Tibial nerve (tissue), 4 donors: ENCODE measurements at regions not wholly inside any gene's neighbourhood (a gene's known extent, or its start where the extent isn't known, plus 50 kb on each side); places are given as distances from the start of the nearest gene placed in this dataset.
"Not testable (repeated sequence)": the region's sequence is repeated elsewhere in the genome, so short reads cannot be mapped to it uniquely, and the experiment has no call there.

ENCODE experiments used
- DNase-seq, 2 donors: peaks; one replicate each; pipeline ENCODE4 v3.0.0-alpha.2; 2019; ENCODE audit warnings: low spot score in 2 of 2
- H3K27ac ChIP-seq, 4 donors: fragments of 200-600 bp; sonication (generic) in 3 of 4; one replicate each; pipeline ENCODE4 v1.5.1; 2017 to 2019; ENCODE audit warnings: mild to moderate bottlenecking in 1 of 4
- H3K27me3 ChIP-seq, 2 donors: fragments of 200-600 bp; sonication (generic) in 1 of 2; one replicate each; pipeline versions ENCODE4 v1.5.1 to v1.6.0; 2017 to 2019
- H3K36me3 ChIP-seq, 3 donors: fragments of 200-600 bp; sonication (generic); one replicate each; pipeline ENCODE4 v1.5.1; 2018 to 2019
- H3K4me1 ChIP-seq, 4 donors: fragments of 200-600 bp; sonication (generic) in 3 of 4; one replicate each; pipeline ENCODE4 v1.5.1; 2017 to 2019
- H3K4me3 ChIP-seq, 4 donors: fragments of 200-600 bp; sonication (generic) in 3 of 4; one replicate each; pipeline ENCODE4 v1.5.1; 2017 to 2019; ENCODE audit warnings: mild to moderate bottlenecking in 1 of 4, moderate library complexity in 1 of 4
- H3K9me3 ChIP-seq, 4 donors: fragments of 200-600 bp; sonication (generic) in 3 of 4; one replicate each; pipeline ENCODE4 v1.5.1; 2017 to 2019
- CTCF ChIP-seq, 5 experiments: fragments of 200-600 bp in 3 of 5; fragments of 450-650 bp in 2 of 5; sonication (generic) in 3 of 5; IDR thresholded peaks; one replicate each; pipeline ENCODE4 v1.5.1; 2016 to 2019; ENCODE audit warnings: antibody characterized with exemption in 5 of 5, mild to moderate bottlenecking in 3 of 5, moderate library complexity in 2 of 5
- EP300 ChIP-seq, 2 donors: sonication (generic); formaldehyde crosslinking; IDR thresholded peaks; one replicate each; pipeline ENCODE4 v1.6.1; 2017; ENCODE audit warnings: antibody characterized with exemption in 2 of 2, mild to moderate bottlenecking in 1 of 2
- POLR2A ChIP-seq, 2 donors: fragments of 450-650 bp; IDR thresholded peaks; one replicate each; pipeline ENCODE4 v1.6.1; 2017; ENCODE audit warnings: antibody characterized with exemption in 2 of 2, mild to moderate bottlenecking in 2 of 2, moderate library complexity in 2 of 2
- WGBS, 2 donors: methylation state at CpG; one replicate each; pipeline ENCODE4 v1.1.5; 2018; 5-methylcytosine and 5-hydroxymethylcytosine counted together

GRCh38 chr1:191517826-191518225, 640.4 kb upstream of the RGS18 start:
- Histone ChIP-seq H3K27me3 (no peaks in the 10 kb centered on the region), H3K27ac (no peak overlapping the region), H3K36me3 (no peaks in the 10 kb centered on the region), H3K4me3 (no peak overlapping the region), H3K9me3 (peaks cover 0 to 10% (median 2%) of the 10 kb centered on the region in 4 donors), H3K4me1 (no peaks in the 10 kb centered on the region)
- TF ChIP-seq POLR2A (IDR thresholded peaks at IDR 0.05), result no peak
- TF ChIP-seq CTCF (IDR thresholded peaks at IDR 0.05), result no peak
- DNase-seq, result no peak

GRCh38 chr1:191519519-191519918, 638.7 kb upstream of the RGS18 start:
- no peaks in the 10 kb centered on the region for H3K27me3 ChIP-seq
- no peak overlapping the region for H3K4me3 ChIP-seq
- H3K36me3 ChIP-seq, result no peaks in the 10 kb centered on the region
- no peak for DNase-seq
- H3K4me1 ChIP-seq, result no peaks in the 10 kb centered on the region
- H3K9me3 ChIP-seq, result no peaks in the 10 kb centered on the region
- no peak for TF ChIP-seq CTCF (IDR thresholded peaks at IDR 0.05)
- TF ChIP-seq EP300 (IDR thresholded peaks at IDR 0.05), result no peak
- TF ChIP-seq POLR2A (IDR thresholded peaks at IDR 0.05), result no peak
- H3K27ac ChIP-seq, result no peak overlapping the region

GRCh38 chr1:191520345-191520744, 637.9 kb upstream of the RGS18 start:
- no peak for DNase-seq
- no peaks in the 10 kb centered on the region for H3K36me3 ChIP-seq
- WGBS, 2 donors, result 87 to 92% methylated on average over 3 of the region's 3 CpGs
- no peaks in the 10 kb centered on the region for H3K9me3 ChIP-seq
- no peaks in the 10 kb centered on the region for H3K27me3 ChIP-seq
- TF ChIP-seq CTCF (IDR thresholded peaks at IDR 0.05) (no peak), EP300 (IDR thresholded peaks at IDR 0.05) (no peak), POLR2A (IDR thresholded peaks at IDR 0.05) (no peak)
- H3K4me1 ChIP-seq, result no peaks in the 10 kb centered on the region
- no peak overlapping the region for H3K4me3 ChIP-seq
- no peak overlapping the region for H3K27ac ChIP-seq

GRCh38 chr1:191525944-191526343, 632.3 kb upstream of the RGS18 start:
- not testable (repeated sequence) for H3K9me3 ChIP-seq, H3K27me3 ChIP-seq, H3K36me3 ChIP-seq, H3K27ac ChIP-seq, DNase-seq, H3K4me1 ChIP-seq, H3K4me3 ChIP-seq
- WGBS, 2 donors, result 95 to 97% methylated on average over 5 of the region's 5 CpGs

- Histone ChIP-seq H3K9me3 (no peaks in the 10 kb centered on the region), H3K27ac (no peak overlapping the region), H3K36me3 (no peaks in the 10 kb centered on the region), H3K4me3 (no peak overlapping the region), H3K4me1 (no peaks in the 10 kb centered on the region), H3K27me3 (no peaks in the 10 kb centered on the region)
- WGBS, 2 donors, result 80 to 81% methylated on average over 6 of the region's 6 CpGs
- TF ChIP-seq CTCF (IDR thresholded peaks at IDR 0.05) (no peak), POLR2A (IDR thresholded peaks at IDR 0.05) (no peak), EP300 (IDR thresholded peaks at IDR 0.05) (no peak)
- no peak for DNase-seq
These were observed 630.0 kb upstream of the RGS18 start for GRCh38 chr1:191528275-191528674.

GRCh38 chr1:191530928-191531327, 627.3 kb upstream of the RGS18 start:
- Histone ChIP-seq H3K9me3 (no peaks in the 10 kb centered on the region), H3K36me3 (no peaks in the 10 kb centered on the region), H3K27me3 (no peaks in the 10 kb centered on the region), H3K4me3 (no peak overlapping the region), H3K4me1 (no peaks in the 10 kb centered on the region), H3K27ac (no peak overlapping the region)
- DNase-seq, result no peak
- TF ChIP-seq EP300 (IDR thresholded peaks at IDR 0.05) (no peak), CTCF (IDR thresholded peaks at IDR 0.05) (no peak), POLR2A (IDR thresholded peaks at IDR 0.05) (no peak)
